ENCODE measurements at regions not wholly inside any gene's neighbourhood (a gene's known extent, or its start where the extent isn't known, plus 50 kb on each side); places are given as distances from the start of the nearest gene placed in this dataset.
A peak's percentile ranks its signal among the peaks of the same experiment; 100 is the strongest.

DNA sequence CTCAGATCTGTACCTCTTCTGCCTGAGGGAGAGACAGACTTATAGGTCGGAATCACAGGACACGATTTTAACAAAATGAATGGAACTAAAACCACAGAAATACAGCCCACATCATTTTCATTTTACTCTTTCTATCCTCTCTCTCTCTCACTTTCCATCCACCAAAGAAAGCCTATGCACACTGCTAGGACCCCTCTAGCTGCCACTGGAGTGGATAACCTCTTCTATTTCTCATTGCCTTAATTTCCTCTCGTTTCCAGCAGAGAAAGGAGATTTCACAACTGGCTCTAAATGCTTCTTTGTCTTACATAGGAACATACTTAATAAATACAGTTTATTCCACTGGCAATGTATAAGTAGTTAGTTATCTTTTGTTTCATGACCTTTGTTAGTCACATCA lies 867.8 kb upstream of the ADGRL4 start:
- no peak for DNase-seq (ENCODE audit: low read depth)

DNA sequence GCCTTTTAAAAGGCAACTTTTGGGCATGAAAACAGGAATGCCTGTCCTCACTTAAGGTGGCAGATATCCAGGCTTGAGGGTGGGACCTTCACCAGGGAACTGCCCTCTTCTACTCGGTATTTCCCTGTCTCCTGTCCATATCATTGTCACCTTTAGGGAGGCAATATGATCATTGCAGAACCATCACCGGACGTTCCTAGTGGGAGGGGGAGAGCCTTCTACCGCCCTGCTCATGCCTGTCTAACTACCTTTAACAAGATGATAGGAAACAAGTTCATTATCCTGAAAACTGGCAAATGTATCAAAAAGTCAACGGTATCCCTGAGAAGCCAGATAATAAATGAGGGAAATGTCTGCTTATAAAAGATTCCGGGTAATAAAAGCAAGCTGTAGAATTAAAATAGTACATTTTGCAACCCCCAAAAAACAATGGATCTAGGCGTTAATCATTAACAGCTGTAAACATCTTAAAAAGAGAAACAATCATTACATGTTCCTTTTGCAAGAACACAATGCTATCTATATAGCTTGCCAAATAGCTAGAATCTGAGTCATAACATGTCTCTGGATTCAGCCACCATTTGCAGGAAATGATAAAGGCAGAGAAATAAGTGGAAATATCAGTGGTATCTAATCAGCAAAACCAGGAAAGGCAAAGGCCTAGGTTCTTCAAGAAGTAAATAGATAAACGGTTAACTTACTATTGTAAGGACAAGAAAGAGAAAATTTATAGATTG lies 852.9 kb upstream of the ADGRL4 start:
- DNase-seq (ENCODE audit: low read depth) = no peak

DNA sequence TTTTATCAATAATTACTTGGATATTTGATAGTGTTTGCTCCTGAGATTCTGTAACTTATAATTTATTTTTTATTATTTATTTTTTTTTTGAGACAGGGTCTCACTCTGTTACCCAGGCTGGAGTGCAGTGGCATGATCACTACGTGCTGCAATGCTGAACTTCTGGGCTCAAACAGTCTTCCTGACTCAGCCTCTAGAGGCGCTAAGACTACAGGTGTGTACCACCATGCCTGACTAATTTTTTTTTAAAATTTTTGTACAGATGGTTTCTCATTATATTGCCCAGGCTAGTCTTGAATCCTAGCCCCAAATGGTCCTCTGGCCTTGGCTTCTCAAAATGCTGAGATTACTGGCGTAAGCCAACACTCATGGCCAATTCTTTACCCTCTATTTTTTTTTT lies 845.5 kb upstream of the ADGRL4 start:
- no peak for DNase-seq (ENCODE audit: low read depth)

GRCh38 chr1:79849388-79849787 lies 842.9 kb upstream of the ADGRL4 start:
- no peak for DNase-seq (ENCODE audit: low read depth)

- no peak for DNase-seq (ENCODE audit: low read depth)
These were observed 841.8 kb upstream of the ADGRL4 start for GRCh38 chr1:79848316-79848715.

GRCh38 chr1:79847700-79848099 lies 841.2 kb upstream of the ADGRL4 start:
- peak; percentile 6 for DNase-seq (ENCODE audit: low read depth)

DNA sequence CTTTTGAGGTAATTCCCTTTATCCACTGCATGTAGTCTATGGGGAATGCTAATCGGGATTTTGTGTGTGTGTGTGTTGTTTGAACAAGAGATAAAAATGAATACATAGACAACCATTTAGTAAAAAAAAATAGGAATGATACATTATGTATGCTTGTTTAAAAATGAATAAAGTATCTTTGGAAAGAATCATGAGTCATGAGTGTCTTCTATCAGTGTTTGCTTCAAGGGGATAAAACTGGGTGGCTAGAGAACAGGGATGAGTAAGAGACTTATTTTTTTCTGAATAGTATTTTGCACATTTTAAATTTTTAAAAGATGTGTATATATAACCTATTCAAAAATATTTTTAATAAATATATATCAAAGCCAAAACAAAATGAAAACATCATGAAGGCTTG lies 839.4 kb upstream of the ADGRL4 start:
- no peak for DNase-seq (ENCODE audit: low read depth)

GRCh38 chr1:79842811-79843210 lies 836.3 kb upstream of the ADGRL4 start:
- no peak for DNase-seq (ENCODE audit: low read depth)

GRCh38 chr1:79839882-79840281 lies 833.4 kb upstream of the ADGRL4 start:
- no peak for DNase-seq (ENCODE audit: low read depth)

DNA sequence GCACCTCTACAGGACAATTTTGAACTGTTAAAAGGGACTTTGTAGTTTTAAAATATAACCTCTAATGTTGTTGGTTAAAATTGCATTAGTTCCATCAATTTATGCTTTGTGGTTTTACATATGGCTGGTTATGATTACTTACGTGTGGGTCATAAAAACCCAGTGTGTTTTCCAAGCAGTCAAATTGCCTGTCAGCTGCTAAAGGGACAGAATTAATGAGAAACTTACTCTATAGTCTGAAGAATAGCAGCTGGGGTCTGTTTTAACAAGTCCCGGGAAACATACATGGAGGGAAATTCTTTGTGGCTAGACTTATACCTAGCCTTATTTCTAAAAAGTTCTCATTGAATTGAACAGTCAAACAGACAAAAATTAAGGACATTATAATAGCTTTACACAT lies 820.9 kb upstream of the ADGRL4 start:
- no peak for DNase-seq (ENCODE audit: low read depth)

DNA sequence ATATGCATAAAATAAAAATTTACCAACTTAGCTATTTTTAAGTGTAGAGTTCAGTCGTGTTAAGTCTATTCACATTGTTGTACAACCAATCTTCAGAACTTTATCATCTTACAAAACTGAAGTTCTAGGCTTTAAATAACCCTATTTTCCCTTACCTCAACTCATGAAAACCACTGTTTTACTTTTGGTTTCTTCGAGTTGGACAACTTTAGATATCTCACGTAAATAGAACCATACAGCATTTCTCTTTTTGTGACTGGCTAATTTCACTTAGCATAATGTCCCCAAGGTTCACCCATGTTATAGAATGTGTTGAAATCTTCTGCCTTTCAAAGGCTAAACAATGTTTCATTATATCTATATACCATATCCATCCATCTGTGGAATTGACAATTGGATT lies 819.0 kb upstream of the ADGRL4 start:
- DNase-seq (ENCODE audit: low read depth) = no peak

- no peak for DNase-seq (ENCODE audit: low read depth)
These were observed 815.5 kb upstream of the ADGRL4 start for GRCh38 chr1:79822053-79822452.

DNA sequence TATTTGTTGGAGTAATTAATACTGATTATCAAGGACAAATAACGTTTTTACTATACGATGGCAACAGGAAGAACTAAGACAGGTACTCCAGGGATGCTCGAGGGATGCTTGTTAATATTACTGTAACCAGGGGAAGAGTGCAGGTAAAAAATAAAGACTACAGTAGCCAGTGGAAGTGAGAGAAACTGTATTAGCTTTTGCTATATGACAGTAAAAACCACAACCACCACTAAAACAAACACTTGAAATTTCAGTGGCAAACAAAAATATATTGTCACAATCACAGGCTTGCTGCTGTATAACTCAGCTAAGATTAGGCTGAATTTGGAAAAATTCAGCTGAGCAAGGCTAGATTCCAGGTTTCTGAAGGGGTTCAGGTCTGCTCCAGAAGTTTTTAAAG lies 812.6 kb upstream of the ADGRL4 start:
- no peak for DNase-seq (ENCODE audit: low read depth)

DNA sequence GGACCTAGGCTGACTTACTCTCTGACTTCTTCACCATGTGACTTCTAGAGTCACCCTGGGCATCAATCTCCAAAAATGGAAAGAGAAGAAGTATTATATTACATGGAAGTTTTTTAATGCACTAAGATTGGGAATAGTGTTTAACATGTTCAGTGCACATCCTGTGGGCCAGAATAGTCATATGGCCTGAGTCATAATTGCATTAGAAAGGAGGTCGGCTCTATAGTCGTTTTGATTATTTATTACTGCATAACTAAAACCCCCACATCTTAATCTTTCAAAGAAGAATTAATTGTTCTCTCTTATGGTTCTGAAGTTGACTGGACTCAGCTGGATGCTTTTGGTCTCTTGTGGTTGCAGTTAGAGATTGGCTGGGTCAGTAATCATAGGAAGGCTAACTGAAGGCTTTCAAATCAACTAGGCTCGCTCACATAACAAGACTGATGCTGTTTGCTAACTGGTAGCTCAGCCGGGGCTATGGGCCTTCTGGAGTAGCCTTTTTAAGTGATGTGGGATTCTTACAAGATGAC lies 810.6 kb upstream of the ADGRL4 start:
- DNase-seq (ENCODE audit: low read depth) = no peak

GRCh38 chr1:79815115-79815514 lies 808.6 kb upstream of the ADGRL4 start:
- no peak for DNase-seq (ENCODE audit: low read depth)

DNA sequence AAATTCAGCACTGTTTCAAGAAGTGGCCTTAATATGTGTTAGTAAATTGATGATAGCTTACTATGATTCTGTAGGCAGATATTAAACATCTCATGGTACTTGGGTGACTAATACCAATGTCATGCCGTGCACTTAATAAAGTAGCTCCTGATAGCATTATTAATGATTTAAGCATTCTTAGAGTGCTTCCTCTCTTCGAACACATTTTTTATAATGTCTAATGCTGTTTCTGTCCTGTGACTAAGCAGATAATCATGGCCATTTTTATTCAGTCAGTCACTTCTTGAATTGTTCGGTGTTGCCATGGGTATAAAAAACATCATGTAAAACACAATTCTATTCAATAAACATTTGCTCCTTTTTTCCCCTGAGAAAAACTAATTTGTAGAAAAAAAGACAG lies 804.6 kb upstream of the ADGRL4 start:
- DNase-seq (ENCODE audit: low read depth) = no peak

DNA sequence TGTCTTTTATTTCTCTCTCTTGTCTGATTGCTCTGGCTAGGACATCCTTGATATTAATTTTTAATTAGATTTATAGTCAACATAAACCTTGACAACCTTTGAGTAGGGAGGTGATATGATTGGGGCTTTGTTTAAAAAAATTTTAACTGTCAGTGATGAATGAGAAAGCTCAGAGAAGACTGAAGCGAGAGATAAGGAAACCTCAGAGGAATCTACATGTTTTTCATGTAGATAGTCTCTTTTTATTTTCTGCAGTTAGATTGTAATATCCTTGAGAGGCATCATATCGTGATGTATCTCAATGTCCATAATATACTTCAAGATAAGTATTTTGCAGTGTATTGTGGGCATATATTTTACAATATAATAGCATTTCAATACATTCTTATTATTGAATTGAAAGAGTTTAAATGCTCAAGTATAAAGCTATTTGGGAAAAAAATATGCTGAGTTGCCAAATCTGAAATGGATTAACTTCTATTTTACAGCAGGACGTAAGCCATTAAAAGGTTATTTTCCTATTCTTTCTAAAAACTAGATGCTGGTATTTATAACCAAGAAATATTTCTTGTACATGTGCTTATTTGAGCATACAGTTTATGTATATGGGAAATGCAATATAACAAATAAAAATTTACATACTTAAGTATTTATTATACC lies 802.4 kb upstream of the ADGRL4 start:
- no peak for DNase-seq (ENCODE audit: low read depth)

DNA sequence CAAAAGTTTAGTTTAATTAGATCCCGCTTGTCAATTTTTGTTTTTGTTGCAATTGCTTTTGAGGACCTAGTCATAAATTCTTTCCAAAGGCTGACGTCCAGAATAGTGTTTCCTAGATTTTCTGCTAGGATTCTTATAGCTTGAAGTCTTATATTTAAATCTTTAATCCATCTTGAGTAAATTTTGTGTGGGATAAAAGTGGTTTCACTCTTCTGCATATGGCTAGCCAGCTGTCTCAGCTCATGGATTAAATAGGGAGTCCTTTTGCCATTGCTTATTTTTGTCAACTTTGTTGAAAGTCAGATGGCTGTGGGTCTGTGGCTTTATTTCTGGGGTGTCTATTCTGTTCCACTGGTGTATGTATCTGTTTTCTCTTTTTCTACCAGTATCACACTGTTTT lies 801.3 kb upstream of the ADGRL4 start:
- DNase-seq (ENCODE audit: low read depth) = no peak

DNA sequence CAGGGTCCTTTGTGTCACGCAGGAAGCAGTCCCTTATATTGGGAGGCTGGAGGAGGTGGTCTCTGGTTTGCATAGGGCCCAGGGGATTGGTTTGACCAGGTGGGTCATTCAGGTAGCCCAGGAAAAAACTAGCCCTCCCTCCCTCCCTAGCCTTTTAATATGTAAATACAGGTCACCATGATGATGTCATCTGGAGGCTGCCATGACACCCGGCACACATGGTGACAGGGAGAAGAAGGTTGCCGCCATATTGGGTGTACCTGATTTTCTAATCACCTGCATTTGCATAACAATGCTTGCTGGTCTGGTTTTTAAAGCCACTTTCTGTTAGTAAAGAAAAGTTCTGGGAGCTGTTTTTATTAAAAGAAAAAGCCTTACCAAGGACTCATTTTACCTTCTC lies 791.0 kb upstream of the ADGRL4 start:
- DNase-seq (ENCODE audit: low read depth) = no peak

DNA sequence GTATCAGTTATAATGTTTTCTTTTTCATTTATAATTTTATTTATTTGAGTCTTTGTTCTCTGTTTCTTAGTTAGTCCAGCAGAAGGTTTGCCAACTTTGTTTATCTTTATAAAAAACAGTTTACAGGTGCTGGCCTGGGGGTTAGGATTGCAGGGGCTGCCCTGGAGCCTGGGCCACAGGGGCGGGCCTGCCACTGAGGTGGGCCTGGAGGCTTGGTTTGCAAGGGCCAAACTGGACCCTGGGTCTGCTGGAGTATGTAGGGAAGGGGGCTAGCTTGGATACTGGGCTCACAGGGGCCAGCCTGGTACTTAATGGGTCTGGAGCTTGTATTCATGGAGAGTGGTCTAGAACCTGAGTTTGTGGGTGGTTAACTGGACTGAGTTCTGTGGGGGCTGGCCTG lies 789.9 kb upstream of the ADGRL4 start:
- no peak for DNase-seq (ENCODE audit: low read depth)

DNA sequence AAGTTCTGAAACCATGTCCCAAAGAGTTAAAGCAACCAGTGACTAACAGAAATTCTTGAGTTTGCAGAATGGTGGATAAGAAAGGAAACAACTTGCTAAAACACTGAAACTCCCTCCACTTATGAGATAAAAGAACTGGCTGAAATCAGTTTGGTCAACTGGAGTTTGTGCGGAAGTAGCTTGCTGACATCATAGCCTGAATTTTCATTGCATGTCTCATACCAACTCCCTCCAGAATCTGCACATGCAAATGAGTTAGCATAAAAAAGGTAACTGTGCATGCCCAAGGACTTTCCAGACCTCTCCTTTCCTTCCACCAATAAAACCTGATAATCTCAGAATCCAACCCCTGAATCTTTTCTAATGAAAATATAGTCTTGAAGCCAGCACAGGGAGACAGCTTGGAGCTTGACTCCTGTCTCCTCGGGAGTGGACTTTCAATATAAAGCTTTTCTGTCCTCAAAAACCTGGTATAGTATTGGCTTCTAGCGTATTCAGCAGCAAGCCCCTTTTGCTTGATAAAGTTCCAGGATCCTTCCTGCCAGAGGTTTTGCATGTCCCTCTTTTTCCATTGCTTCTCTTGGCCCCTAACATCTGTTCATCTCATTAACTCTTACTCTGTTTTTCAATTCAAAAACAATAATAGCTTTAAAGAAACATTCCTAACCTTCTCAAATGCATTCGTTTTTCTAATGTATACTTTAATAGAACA lies 785.8 kb upstream of the ADGRL4 start:
- DNase-seq (ENCODE audit: low read depth) = peak; percentile 29

DNA sequence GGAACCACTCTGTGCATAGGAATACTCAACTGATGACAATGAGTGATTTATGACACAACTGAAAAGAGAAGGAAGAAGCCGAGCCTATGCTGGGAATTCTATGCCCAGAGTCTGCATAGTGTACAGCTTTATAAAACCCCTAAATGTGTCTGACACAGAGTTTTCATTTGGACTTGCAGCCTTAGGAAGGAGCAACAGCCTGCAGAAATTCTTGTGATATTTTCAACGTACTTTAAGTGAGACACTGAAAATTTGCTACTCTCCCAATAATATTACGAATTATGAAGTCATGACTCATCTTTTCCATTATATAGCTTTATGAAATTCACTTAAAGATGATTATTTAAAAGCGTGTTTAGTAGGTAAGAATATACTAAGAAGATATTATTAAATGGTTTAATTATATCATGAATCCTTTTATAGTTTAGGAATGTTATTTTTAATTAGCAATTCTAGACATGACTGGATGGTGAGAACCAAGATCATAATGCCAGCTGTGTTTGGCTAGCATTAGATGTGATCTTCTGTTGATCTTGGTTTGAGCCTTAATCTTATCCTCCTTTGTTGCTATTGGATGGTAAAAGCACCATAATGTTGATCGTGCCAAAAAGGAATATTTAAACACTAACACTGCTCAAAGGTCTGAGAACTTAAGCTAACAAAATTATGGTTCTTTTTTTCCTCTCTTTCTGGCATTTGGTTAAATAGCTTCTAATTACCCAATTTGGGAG lies 785.1 kb upstream of the ADGRL4 start:
- DNase-seq (ENCODE audit: low read depth) = no peak

Data from forelimb muscle (tissue), 1 donor.